H9 (cell line): ENCODE measurements at regions not wholly inside any gene's neighbourhood (a gene's known extent, or its start where the extent isn't known, plus 50 kb on each side); places are given as distances from the start of the nearest gene placed in this dataset.

Experiments
- DNase-seq: peaks from one replicate; pipeline ENCODE4 v3.0.0-alpha.2; 2017
- H2AFZ ChIP-seq: one replicate; pipeline ENCODE4 v1.6.1; 2013; ENCODE audit warnings: mild to moderate bottlenecking, low read length, control low read depth, moderate library complexity
- H2AK5ac ChIP-seq: 2 replicates; pipeline ENCODE4 v1.6.1; 2013; ENCODE audit warnings: low read length, control low read depth, mixed read lengths; ENCODE audit not compliant: insufficient read length
- H2BK120ac ChIP-seq: one replicate; pipeline ENCODE4 v1.6.1; 2013; ENCODE audit warnings: low read depth, mild to moderate bottlenecking, low read length, control low read depth, inconsistent platforms; ENCODE audit not compliant: poor library complexity, severe bottlenecking
- H2BK12ac ChIP-seq: 2 replicates; pipeline ENCODE4 v1.6.1; 2013; ENCODE audit warnings: low read length, control low read depth, mixed read lengths, low read depth; ENCODE audit not compliant: insufficient read length
- H2BK15ac ChIP-seq: 2 replicates; pipeline ENCODE4 v1.6.1; 2013; ENCODE audit warnings: low read depth, low read length, control low read depth
- H2BK20ac ChIP-seq: one replicate; pipeline ENCODE4 v1.6.1; 2013; ENCODE audit warnings: low read depth, mild to moderate bottlenecking, low read length, control low read depth, inconsistent platforms; ENCODE audit not compliant: poor library complexity, severe bottlenecking
- H2BK5ac ChIP-seq: 2 replicates; pipeline ENCODE4 v1.6.1; 2013; ENCODE audit warnings: low read length, control low read depth, mixed read lengths; ENCODE audit not compliant: insufficient read length
- H3K14ac ChIP-seq: 2 replicates; pipeline ENCODE4 v1.6.1; 2013; ENCODE audit warnings: low read length, control low read depth; ENCODE audit not compliant: insufficient read depth
- H3K18ac ChIP-seq: 2 replicates; pipeline ENCODE4 v1.6.1; 2013; ENCODE audit warnings: low read depth, mild to moderate bottlenecking, mixed read lengths, low read length, control low read depth; ENCODE audit not compliant: insufficient read length
- H3K23ac ChIP-seq: 2 replicates; pipeline ENCODE4 v1.6.1; 2013; ENCODE audit warnings: low read length, control low read depth, mixed read lengths, low read depth; ENCODE audit not compliant: insufficient read length
- H3K23me2 ChIP-seq: 2 replicates; pipeline ENCODE4 v1.6.1; 2013; ENCODE audit warnings: low read depth, mild to moderate bottlenecking, mixed read lengths, low read length, control low read depth; ENCODE audit not compliant: insufficient read length, poor library complexity, severe bottlenecking
- H3K27ac ChIP-seq: 2 replicates; pipeline ENCODE4 v1.5.1; 2013; ENCODE audit warnings: low read length, control low read depth, mixed read lengths, low read depth; ENCODE audit not compliant: insufficient read length
- H3K27me3 ChIP-seq: 2 replicates; pipeline ENCODE4 v1.6.1; 2013; ENCODE audit warnings: low read length, control low read depth, inconsistent platforms; ENCODE audit not compliant: insufficient read depth
- H3K4ac ChIP-seq: 2 replicates; pipeline ENCODE4 v1.6.1; 2013; ENCODE audit warnings: low read depth, mild to moderate bottlenecking, control low read depth, inconsistent platforms, low read length, moderate library complexity
- H3K4me1 ChIP-seq: 2 replicates; pipeline ENCODE4 v1.6.1; 2013; ENCODE audit warnings: low read length, control low read depth, inconsistent platforms; ENCODE audit not compliant: insufficient read depth
- H3K4me2 ChIP-seq: 2 replicates; pipeline ENCODE4 v1.6.1; 2013; ENCODE audit warnings: low read length, control low read depth, mixed read lengths; ENCODE audit not compliant: insufficient read length, insufficient read depth
- H3K56ac ChIP-seq: 2 replicates; pipeline ENCODE4 v1.6.1; 2013; ENCODE audit warnings: low read depth, mild to moderate bottlenecking, mixed read lengths, low read length, control low read depth; ENCODE audit not compliant: insufficient read length
- H3K79me1 ChIP-seq: 2 replicates; pipeline ENCODE4 v1.6.1; 2013; ENCODE audit warnings: low read depth, mild to moderate bottlenecking, moderate library complexity, low read length, control low read depth, inconsistent platforms; ENCODE audit not compliant: insufficient read depth, poor library complexity, severe bottlenecking
- H3K79me2 ChIP-seq: 2 replicates; pipeline ENCODE4 v1.6.1; 2013; ENCODE audit warnings: low read length, control low read depth, inconsistent platforms; ENCODE audit not compliant: insufficient read depth
- H3K9ac ChIP-seq: 2 replicates; pipeline ENCODE4 v1.6.1; 2013; ENCODE audit warnings: low read length, control low read depth, mixed read lengths; ENCODE audit not compliant: insufficient read length; ENCODE audit errors: extremely low read depth
- H3K9me3 ChIP-seq: one replicate; pipeline ENCODE4 v1.6.1; 2013; ENCODE audit warnings: low read depth, low read length, inconsistent platforms; ENCODE audit not compliant: control insufficient read depth
- H3T11ph ChIP-seq: one replicate; pipeline ENCODE4 v1.6.1; 2013; ENCODE audit warnings: mild to moderate bottlenecking, low read length, control low read depth, inconsistent platforms
- H4K20me1 ChIP-seq: one replicate; pipeline ENCODE4 v1.6.1; 2013; ENCODE audit not compliant: control insufficient read depth, insufficient read length, insufficient read depth
- H4K5ac ChIP-seq: 2 replicates; pipeline ENCODE4 v1.6.1; 2013; ENCODE audit warnings: low read depth, mild to moderate bottlenecking, mixed read lengths, low read length, control low read depth; ENCODE audit not compliant: insufficient read length
- H4K8ac ChIP-seq: replicated peaks from 2 replicates; pipeline ENCODE4 v1.6.1; 2013; ENCODE audit warnings: low read length, control low read depth, mixed read lengths, low read depth; ENCODE audit not compliant: insufficient read length
- H4K91ac ChIP-seq: 2 replicates; pipeline ENCODE4 v1.6.1; 2013; ENCODE audit warnings: low read depth, mild to moderate bottlenecking, moderate library complexity, mixed read lengths, low read length, control low read depth; ENCODE audit not compliant: insufficient read length
- H3K27ac Mint-ChIP-seq, 3 experiments: 2 replicates in 2 of 3; 3 replicates in 1 of 3; pipeline ENCODE4 v1.8.0; 2020 to 2021; ENCODE audit warnings: mixed read lengths in 3 of 3, mild to moderate bottlenecking in 1 of 3, moderate library complexity in 1 of 3
- H3K27me3 Mint-ChIP-seq: 2 replicates; pipeline ENCODE4 v1.8.0; 2021; ENCODE audit warnings: low read depth, mild to moderate bottlenecking, moderate library complexity, mixed read lengths
- H3K36me3 Mint-ChIP-seq, 3 experiments: 2 replicates in 2 of 3; 3 replicates in 1 of 3; pipeline ENCODE4 v1.8.0; 2020 to 2021; ENCODE audit warnings: low read depth in 3 of 3, mixed read lengths in 3 of 3; ENCODE audit not compliant: insufficient read depth in 1 of 3
- H3K4me1 Mint-ChIP-seq, 2 experiments: 2 replicates each; pipeline ENCODE4 v1.8.0; 2020; ENCODE audit warnings: mixed read lengths in 2 of 2
- H3K4me3 Mint-ChIP-seq, 2 experiments: 2 replicates in 1 of 2; 3 replicates in 1 of 2; pipeline ENCODE4 v1.8.0; 2020 to 2021; ENCODE audit warnings: mild to moderate bottlenecking in 2 of 2, mixed read lengths in 2 of 2, moderate library complexity in 1 of 2
- H3K9me3 Mint-ChIP-seq, 2 experiments: 2 replicates in 1 of 2; 3 replicates in 1 of 2; pipeline ENCODE4 v1.8.0; 2020; ENCODE audit warnings: mild to moderate bottlenecking in 2 of 2, mixed read lengths in 2 of 2, moderate library complexity in 1 of 2
- WGBS: extraction: QIAGEN DNeasy Blood & Tissue Kit; methylation state at CpG from one replicate; pipeline ENCODE4 v1.1.7; 2013; ENCODE audit warnings: missing lambda C conversion rate, low lambda C conversion rate, mixed read lengths; ENCODE audit not compliant: insufficient read length; ENCODE audit errors: extremely low coverage; 5-methylcytosine and 5-hydroxymethylcytosine counted together
- TF ChIP-seq, protein P1 (sequence below): fragments of 200-600 bp; sonication (generic); conservative IDR thresholded peaks from 3 replicates; pipeline ENCODE4 v1.8.0; 2021; ENCODE audit warnings: antibody characterized with exemption, mild to moderate bottlenecking

DNA sequence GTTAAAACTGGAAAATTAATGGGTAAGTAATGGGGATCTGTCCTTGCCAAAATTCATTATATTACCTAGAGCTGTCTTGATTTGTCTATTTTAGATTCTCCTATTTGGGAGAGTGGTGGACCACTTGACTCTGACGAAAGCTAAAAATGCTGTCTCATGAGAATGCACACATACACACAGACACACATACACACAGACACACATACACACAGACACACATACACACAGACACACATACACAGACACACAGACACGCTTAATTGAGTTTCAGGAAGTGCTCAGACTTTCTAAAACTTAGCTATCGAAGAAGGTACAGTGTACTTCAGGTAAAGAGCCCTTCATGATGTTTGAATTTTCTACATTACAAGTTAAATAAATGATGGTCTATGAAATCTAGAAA lies 279.5 kb downstream of the ANKRD50 start:
- no peak overlapping the region for H3K18ac ChIP-seq
- peaks cover 0 to 4% (median 0%) of the 10 kb centered on the region in 3 experiments; a peak in 2 of 7 replicates for H3K36me3 Mint-ChIP-seq
- H3K27me3 Mint-ChIP-seq: no peaks in the 10 kb centered on the region
- H4K91ac ChIP-seq: no peak overlapping the region
- no peaks in the 10 kb centered on the region for H3K79me2 ChIP-seq
- no peak overlapping the region for H4K8ac ChIP-seq
- H3K4me2 ChIP-seq: no peak overlapping the region
- H2BK12ac ChIP-seq: no peak overlapping the region
- H3K4ac ChIP-seq: no peak overlapping the region
- H3K23ac ChIP-seq: no peak overlapping the region
- no peak overlapping the region for H4K5ac ChIP-seq
- no peaks in the 10 kb centered on the region; the same call in 1 of the 2 replicates for H3K4me1 ChIP-seq
- H3K27me3 ChIP-seq: no peaks in the 10 kb centered on the region
- no peaks in the 10 kb centered on the region for H3K79me1 ChIP-seq
- no peak overlapping the region for H3K56ac ChIP-seq
- H2BK120ac ChIP-seq: no peak overlapping the region
- no peaks in the 10 kb centered on the region for H3K9me3 ChIP-seq
- H3K27ac Mint-ChIP-seq: no peak overlapping the region
- H3T11ph ChIP-seq: no peak overlapping the region
- DNase-seq: no peak
- no CpG with 5 or more reads among the region's 3 CpGs for WGBS
- peaks cover 4% of the 10 kb centered on the region in 2 experiments; a peak in 3 of 4 replicates for H3K4me1 Mint-ChIP-seq
- H3K23me2 ChIP-seq: no peaks in the 10 kb centered on the region
- TF ChIP-seq, protein P1, sequence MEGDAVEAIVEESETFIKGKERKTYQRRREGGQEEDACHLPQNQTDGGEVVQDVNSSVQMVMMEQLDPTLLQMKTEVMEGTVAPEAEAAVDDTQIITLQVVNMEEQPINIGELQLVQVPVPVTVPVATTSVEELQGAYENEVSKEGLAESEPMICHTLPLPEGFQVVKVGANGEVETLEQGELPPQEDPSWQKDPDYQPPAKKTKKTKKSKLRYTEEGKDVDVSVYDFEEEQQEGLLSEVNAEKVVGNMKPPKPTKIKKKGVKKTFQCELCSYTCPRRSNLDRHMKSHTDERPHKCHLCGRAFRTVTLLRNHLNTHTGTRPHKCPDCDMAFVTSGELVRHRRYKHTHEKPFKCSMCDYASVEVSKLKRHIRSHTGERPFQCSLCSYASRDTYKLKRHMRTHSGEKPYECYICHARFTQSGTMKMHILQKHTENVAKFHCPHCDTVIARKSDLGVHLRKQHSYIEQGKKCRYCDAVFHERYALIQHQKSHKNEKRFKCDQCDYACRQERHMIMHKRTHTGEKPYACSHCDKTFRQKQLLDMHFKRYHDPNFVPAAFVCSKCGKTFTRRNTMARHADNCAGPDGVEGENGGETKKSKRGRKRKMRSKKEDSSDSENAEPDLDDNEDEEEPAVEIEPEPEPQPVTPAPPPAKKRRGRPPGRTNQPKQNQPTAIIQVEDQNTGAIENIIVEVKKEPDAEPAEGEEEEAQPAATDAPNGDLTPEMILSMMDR: no peak
- no peak overlapping the region for H2BK20ac ChIP-seq
- no peak overlapping the region for H2BK5ac ChIP-seq
- no peak overlapping the region for H2BK15ac ChIP-seq
- H3K9me3 Mint-ChIP-seq: no peaks in the 10 kb centered on the region
- no peak overlapping the region for H3K4me3 Mint-ChIP-seq
- no peak overlapping the region for H3K9ac ChIP-seq
- H4K20me1 ChIP-seq: no peaks in the 10 kb centered on the region
- no peak overlapping the region for H3K14ac ChIP-seq
- H2AFZ ChIP-seq: no peak overlapping the region
- no peak overlapping the region for H2AK5ac ChIP-seq
- H3K27ac ChIP-seq: no peak overlapping the region
